DND-41 (cell line): ENCODE measurements at regions not wholly inside any gene's neighbourhood (a gene's known extent, or its start where the extent isn't known, plus 50 kb on each side); places are given as distances from the start of the nearest gene placed in this dataset.

Experiments used
- EZH2 ChIP-seq: IDR thresholded peaks from 3 replicates; pipeline ENCODE4 v1.6.1; 2012; ENCODE audit warnings: borderline replicate concordance, low read depth, mild to moderate bottlenecking, moderate library complexity, low read length, inconsistent platforms; ENCODE audit not compliant: severe bottlenecking
- TF ChIP-seq, protein P1 (sequence below): IDR thresholded peaks from 2 replicates; pipeline ENCODE4 v1.5.1; 2012; ENCODE audit warnings: borderline replicate concordance, low read length, moderate library complexity, mild to moderate bottlenecking; ENCODE audit not compliant: poor library complexity, severe bottlenecking; ENCODE audit errors: extremely low read depth

DNA sequence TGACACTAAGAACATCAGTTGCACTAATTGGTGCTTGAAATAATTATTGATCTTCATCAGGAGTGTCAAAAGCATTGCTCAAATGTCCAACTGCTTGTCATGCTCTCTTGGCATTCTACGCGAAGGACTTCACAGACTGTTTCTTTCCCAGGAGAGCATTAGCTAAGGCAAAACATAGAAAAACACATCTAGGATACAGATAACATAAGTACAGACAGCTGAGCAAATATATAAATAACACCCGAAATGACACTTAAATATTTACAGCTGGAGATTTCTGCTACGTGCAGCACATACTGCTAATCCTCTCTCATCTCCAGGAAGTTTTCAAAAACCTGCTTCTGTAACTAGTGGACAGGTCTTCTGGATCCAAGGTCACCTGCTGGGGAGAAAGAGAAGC, 120.0 kb upstream of the PRMT8 start:
- TF ChIP-seq, protein P1, sequence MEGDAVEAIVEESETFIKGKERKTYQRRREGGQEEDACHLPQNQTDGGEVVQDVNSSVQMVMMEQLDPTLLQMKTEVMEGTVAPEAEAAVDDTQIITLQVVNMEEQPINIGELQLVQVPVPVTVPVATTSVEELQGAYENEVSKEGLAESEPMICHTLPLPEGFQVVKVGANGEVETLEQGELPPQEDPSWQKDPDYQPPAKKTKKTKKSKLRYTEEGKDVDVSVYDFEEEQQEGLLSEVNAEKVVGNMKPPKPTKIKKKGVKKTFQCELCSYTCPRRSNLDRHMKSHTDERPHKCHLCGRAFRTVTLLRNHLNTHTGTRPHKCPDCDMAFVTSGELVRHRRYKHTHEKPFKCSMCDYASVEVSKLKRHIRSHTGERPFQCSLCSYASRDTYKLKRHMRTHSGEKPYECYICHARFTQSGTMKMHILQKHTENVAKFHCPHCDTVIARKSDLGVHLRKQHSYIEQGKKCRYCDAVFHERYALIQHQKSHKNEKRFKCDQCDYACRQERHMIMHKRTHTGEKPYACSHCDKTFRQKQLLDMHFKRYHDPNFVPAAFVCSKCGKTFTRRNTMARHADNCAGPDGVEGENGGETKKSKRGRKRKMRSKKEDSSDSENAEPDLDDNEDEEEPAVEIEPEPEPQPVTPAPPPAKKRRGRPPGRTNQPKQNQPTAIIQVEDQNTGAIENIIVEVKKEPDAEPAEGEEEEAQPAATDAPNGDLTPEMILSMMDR = no peak
- no peak for TF ChIP-seq EZH2
